Activated gamma-delta T cell (primary cell): ENCODE measurements at regions not wholly inside any gene's neighbourhood (a gene's known extent, or its start where the extent isn't known, plus 50 kb on each side); places are given as distances from the start of the nearest gene placed in this dataset.
"Not testable (repeated sequence)": the region's sequence is repeated elsewhere in the genome, so short reads cannot be mapped to it uniquely, and the experiment has no call there.

ENCODE experiments used
- DNase-seq: peaks from one replicate; lab custom pipeline; 2025; lab: John Stamatoyannopoulos, UW

GRCh38 chr10:29208845-29209244 lies 80.0 kb upstream of the LYZL1 start:
- no peak for DNase-seq

GRCh38 chr10:29209830-29210229 lies 79.0 kb upstream of the LYZL1 start:
- no peak for DNase-seq

DNA sequence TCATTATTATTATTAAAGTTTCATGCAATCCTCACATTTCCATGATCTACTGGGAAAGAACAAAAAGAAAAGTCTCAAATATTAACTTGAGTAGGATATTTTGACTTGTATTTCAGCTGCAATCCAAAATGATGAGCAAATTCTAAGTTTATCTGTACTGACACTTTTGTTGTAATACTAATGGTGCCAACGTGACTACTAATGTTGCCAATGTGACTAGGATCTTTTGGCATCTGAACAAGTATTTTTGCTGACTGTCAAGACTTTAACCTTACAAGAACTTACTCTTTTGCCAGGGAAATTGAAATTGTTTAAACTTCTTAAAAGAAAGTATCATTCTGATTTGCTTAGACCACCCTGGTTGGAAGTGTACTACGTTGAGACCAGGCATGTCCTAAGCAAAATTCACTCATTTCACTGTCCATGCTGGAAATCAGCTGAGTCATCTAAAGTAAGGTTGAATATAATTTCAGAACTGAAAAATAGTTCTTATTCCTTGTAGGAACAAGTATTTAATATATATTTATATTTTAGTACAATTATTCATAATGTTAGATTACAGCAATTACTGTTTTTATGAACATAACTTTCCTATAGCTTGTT lies 78.5 kb upstream of the LYZL1 start:
- no peak for DNase-seq

DNA sequence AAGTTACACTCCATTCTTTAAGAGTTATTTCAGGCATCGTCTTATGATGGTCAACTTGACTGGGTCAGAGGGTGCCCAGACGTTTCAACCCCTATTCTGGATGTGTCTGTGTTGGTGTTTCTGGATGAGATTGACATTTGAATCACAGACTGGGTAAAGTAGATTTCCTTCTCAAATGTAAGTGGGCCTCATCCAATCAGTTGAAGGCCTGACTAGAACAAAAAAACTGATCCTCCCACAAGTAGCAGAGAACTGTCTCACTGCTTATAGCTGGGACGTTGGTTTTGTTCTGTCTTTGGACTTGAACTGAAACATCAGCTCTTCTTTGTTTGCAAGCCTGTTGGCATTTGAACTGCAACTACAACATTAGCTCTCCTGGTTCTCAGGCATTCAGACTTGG lies 76.3 kb upstream of the LYZL1 start:
- no peak for DNase-seq

- no peak for DNase-seq
Measured at GRCh38 chr10:29214551-29214950, 74.3 kb upstream of the LYZL1 start.

DNA sequence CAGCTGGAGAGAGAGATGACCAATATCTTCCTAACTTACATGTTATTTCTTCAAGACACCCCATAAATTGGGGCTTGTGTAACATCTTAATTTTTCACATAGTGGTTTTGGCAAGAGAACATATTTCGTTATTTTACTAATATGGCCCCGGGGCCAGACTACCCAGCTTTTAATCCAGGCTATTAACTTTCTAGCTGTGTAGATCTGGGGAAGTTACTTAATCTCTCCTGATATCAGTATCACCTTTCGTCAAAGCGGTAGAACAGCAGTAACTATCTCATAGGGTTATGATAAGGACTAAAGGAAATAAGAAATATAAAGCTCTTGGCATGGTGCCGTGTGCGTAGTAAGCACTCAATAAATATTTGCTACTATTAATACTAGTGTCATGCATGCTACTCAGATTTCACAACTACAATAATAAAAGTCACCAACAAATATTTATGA lies 71.6 kb upstream of the LYZL1 start:
- DNase-seq = no peak

- no peak for DNase-seq
Measured at GRCh38 chr10:29223326-29223725, 65.5 kb upstream of the LYZL1 start.

DNA sequence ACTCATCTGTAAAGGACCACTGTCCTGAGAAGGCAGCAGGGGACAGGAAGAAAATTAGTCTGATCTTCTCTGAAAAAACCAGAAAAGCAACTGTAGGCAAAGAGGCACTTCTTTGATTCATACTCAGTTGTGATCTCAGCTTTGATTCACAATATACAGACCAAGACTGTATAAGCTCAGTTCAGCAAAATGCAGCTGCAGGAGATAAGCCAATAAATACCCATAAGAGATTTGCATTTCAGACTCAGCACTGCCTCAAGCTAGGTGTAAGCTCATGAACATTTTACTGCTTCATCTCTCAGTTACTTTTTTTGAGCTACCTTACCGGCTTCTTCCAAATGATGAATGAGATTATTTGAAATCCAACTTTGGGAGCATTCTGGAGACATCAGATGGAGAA lies 64.2 kb upstream of the LYZL1 start:
- DNase-seq = no peak

GRCh38 chr10:29227201-29227600 lies 61.7 kb upstream of the LYZL1 start:
- no peak for DNase-seq

DNA sequence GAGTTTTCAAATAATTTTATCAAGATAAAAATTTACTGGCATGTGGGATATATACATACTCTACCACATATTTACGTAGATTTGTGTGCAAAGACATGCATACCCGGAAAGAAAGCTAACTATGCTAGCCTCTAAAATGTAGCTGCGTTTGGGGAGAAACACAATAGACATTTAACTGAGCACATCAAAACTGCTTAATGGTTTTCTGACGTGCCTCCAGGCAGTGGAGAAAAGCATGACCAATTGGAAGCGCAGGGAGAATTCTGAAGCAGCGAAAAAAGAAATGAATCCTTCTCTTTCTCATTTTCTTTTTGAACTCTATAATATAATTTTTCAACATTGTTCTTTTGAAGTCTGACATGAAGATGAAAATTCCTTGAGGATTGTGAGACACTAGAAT lies 60.3 kb upstream of the LYZL1 start:
- no peak for DNase-seq

DNA sequence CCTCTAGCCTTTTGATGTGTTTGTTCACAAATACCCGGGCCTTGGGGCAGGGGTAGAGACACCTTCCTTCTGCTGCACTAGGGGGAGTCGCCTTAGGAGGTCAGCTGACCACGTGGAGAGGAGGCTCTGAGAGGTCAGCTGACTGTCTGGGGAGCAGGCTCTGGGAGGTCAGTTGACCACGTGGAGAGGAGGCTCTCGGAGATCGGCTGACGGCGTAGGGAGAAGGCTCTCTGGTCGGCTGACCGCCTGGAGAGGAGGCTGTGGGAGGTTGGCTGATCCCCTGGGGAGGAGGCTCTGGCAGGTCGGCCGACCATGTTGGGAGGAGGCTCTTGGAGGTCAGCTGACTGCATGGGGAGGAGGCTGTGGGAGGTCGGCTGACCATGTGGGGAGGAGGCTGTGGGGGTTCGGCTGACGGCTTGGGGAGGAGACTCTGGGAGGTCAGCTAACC lies 59.6 kb upstream of the LYZL1 start:
- DNase-seq = no peak

- not testable (repeated sequence) for DNase-seq
Measured at GRCh38 chr10:29236910-29237309, 52.0 kb upstream of the LYZL1 start.

DNA sequence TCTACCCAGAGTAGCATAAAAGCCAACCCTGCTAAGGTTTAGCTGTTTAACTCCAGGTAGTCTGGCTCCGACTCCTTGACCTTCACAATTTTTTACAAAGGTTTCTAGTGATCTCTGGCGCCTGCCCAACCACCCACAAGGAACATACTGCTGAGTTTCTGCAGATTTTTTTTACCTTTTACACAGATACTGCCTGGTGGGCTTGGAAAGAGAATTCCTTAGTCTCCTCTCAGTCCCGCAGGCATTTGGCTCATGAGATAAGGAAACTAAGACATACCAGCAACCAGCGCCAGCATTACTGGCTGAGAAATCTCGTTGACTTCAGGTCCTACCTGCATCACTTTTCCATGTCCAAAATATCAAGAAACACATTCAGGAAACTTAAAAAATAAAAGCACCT lies 51.1 kb upstream of the LYZL1 start:
- DNase-seq = no peak

GRCh38 chr10:29238523-29239135 lies 50.2 kb upstream of the LYZL1 start:
- DNase-seq = no peak
